Karpas-422 (cell line): ENCODE measurements at regions not wholly inside any gene's neighbourhood (a gene's known extent, or its start where the extent isn't known, plus 50 kb on each side); places are given as distances from the start of the nearest gene placed in this dataset.

Source experiments
- DNase-seq: peaks from one replicate; pipeline ENCODE4 v3.0.0-alpha.2; 2015
- H2AFZ ChIP-seq: fragments of 200-600 bp; sonication (generic); 2 replicates; pipeline ENCODE4 v1.6.1; 2014; ENCODE audit warnings: antibody characterized with exemption, low read length, mixed read lengths
- H3K27ac ChIP-seq: fragments of 200-600 bp; sonication (generic); 2 replicates; pipeline ENCODE4 v1.5.1; 2014; ENCODE audit warnings: mild to moderate bottlenecking, low read length, moderate library complexity
- H3K27me3 ChIP-seq: fragments of 200-600 bp; sonication (generic); 2 replicates; pipeline ENCODE4 v1.6.1; 2014; ENCODE audit warnings: low read length, mixed read lengths
- H3K36me3 ChIP-seq: fragments of 200-600 bp; sonication (generic); 2 replicates; pipeline ENCODE4 v1.6.1; 2014; ENCODE audit warnings: low read length, mixed read lengths; ENCODE audit not compliant: insufficient read depth
- H3K4me1 ChIP-seq: fragments of 200-600 bp; sonication (generic); 2 replicates; pipeline ENCODE4 v1.6.1; 2014; ENCODE audit warnings: mild to moderate bottlenecking, low read length, mixed read lengths
- H3K4me2 ChIP-seq: fragments of 200-600 bp; sonication (generic); 2 replicates; pipeline ENCODE4 v1.6.1; 2014; ENCODE audit warnings: low read length, low read depth, mild to moderate bottlenecking; ENCODE audit not compliant: poor library complexity, severe bottlenecking
- H3K4me3 ChIP-seq: fragments of 200-600 bp; sonication (generic); 2 replicates; pipeline ENCODE4 v1.5.1; 2014; ENCODE audit warnings: mild to moderate bottlenecking, antibody characterized with exemption, low read length, mixed read lengths
- H3K79me2 ChIP-seq: fragments of 200-600 bp; sonication (generic); 2 replicates; pipeline ENCODE4 v1.6.1; 2014; ENCODE audit warnings: mild to moderate bottlenecking, low read length, mixed read lengths
- H3K9ac ChIP-seq: fragments of 200-600 bp; sonication (generic); 2 replicates; pipeline ENCODE4 v1.6.0; 2014; ENCODE audit warnings: low read length
- H3K9me2 ChIP-seq: fragments of 200-600 bp; sonication (generic), shearing (Covaris generic); replicated peaks from 2 replicates; pipeline ENCODE4 v1.6.0; 2014; ENCODE audit warnings: mild to moderate bottlenecking, low read length, moderate library complexity; ENCODE audit not compliant: insufficient read depth
- H3K9me3 ChIP-seq: fragments of 300-700, 200-600 bp; sonication (generic); 2 replicates; pipeline ENCODE4 v1.6.1; 2014; ENCODE audit warnings: low read length, mixed read lengths
- H4K20me1 ChIP-seq: fragments of 200-600 bp; sonication (generic); 2 replicates; pipeline ENCODE4 v1.6.1; 2014; ENCODE audit warnings: mild to moderate bottlenecking, antibody characterized with exemption, low read length, low read depth; ENCODE audit not compliant: insufficient read depth

DNA sequence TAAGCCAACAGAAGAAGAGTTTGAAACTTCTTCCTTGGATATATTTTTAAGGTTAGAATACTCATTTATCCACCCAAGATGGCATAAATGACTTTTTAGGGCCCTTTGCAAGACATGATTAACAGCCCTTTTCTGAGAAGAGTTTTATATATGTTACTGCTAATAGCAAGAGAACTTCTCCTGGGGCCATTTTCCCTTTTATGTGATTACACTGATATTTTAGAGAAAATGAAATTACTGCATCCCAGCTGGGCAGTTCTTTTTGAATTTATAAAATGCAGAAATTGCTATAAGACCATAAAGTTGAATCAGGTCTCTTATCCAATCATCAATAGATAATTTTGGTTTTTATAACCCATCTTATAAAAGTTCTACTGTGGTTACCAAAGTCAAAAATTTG, 161.3 kb upstream of the RFX3 start:
- Histone ChIP-seq H3K36me3 (no peaks in the 10 kb centered on the region), H3K9me2 (no peaks in the 10 kb centered on the region), H3K4me1 (no peaks in the 10 kb centered on the region), H3K4me3 (no peak overlapping the region), H3K9ac (no peak overlapping the region), H3K27me3 (no peaks in the 10 kb centered on the region), H3K9me3 (no peaks in the 10 kb centered on the region), H3K27ac (no peak overlapping the region), H4K20me1 (no peaks in the 10 kb centered on the region), H3K4me2 (no peak overlapping the region), H3K79me2 (no peaks in the 10 kb centered on the region), H2AFZ (no peak overlapping the region)
- no peak for DNase-seq

DNA sequence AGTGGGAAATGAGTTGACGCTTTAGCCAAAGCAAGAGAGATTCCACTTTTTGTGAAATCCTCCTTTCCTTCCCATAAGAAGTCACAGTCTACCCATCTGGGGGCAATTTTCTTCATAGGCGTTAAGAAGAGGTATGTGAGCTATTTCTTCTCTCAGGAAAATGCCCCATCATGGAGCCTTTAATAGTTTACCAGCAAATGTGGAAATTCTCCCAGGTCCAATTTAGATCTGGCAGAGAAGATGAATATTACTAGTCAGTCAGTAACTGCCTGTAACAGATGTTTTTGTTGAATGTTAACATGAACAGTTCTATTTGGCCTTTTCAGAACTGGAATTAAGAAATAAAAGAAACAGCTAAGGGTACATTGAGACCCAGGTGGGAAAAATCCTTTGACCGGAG, 156.4 kb upstream of the RFX3 start:
- Histone ChIP-seq H4K20me1 (no peaks in the 10 kb centered on the region), H3K4me2 (no peak overlapping the region), H3K36me3 (no peaks in the 10 kb centered on the region), H3K9me2 (no peaks in the 10 kb centered on the region), H3K4me1 (peaks cover 6% of the 10 kb centered on the region), H3K4me3 (no peak overlapping the region), H2AFZ (no peak overlapping the region), H3K27ac (no peak overlapping the region), H3K9ac (no peak overlapping the region), H3K27me3 (no peaks in the 10 kb centered on the region), H3K9me3 (no peaks in the 10 kb centered on the region), H3K79me2 (no peaks in the 10 kb centered on the region)
- no peak for DNase-seq

DNA sequence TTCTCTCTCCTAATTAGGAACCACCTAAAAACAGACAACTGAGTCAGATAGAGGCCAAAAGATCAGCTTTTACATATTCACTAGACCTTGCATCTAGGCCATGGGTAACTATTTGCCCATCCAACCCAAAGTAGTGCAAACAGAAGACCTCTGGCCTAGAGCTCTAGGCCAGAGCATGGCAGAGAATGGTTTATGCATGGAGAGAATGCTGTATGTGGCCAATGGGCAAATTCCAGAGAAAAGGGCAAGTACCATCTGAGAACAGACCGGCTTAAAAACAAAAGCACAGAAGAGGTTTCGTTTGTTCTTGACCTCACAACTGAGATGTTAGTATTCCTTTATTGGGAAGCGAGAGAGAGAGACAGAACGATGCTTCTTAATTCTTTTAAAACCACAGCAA, 151.7 kb upstream of the RFX3 start:
- H3K4me3 ChIP-seq: no peak overlapping the region
- H3K4me1 ChIP-seq: peaks cover 6% of the 10 kb centered on the region
- no peak overlapping the region for H3K27ac ChIP-seq
- no peaks in the 10 kb centered on the region for H4K20me1 ChIP-seq
- H3K9me2 ChIP-seq: no peaks in the 10 kb centered on the region
- no peaks in the 10 kb centered on the region for H3K9me3 ChIP-seq
- DNase-seq: no peak
- H2AFZ ChIP-seq: no peak overlapping the region
- H3K9ac ChIP-seq: no peak overlapping the region
- H3K27me3 ChIP-seq: no peaks in the 10 kb centered on the region
- H3K36me3 ChIP-seq: no peaks in the 10 kb centered on the region
- H3K79me2 ChIP-seq: no peaks in the 10 kb centered on the region
- H3K4me2 ChIP-seq: no peak overlapping the region

DNA sequence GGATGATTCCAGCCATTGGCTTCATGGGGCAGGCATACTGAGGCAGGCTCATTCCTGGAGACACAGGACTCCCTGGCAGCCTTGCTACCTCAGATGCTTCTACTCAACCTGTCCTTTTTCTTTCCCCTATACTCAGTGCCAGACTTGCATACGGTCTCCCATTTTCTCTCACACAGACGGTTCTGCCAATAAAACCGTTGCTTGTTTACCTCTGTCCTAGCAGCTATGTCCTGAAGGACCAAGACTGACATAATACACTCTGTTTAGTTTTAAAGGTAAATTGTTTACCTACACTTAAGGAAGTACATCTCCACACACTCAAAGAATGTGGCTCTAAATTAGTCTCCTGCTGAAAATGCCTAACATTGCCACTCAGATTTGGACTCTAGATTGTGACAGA, 151.0 kb upstream of the RFX3 start:
- no peaks in the 10 kb centered on the region for H4K20me1 ChIP-seq
- no peak for DNase-seq
- no peak overlapping the region for H3K4me3 ChIP-seq
- H3K4me2 ChIP-seq: no peak overlapping the region
- H3K4me1 ChIP-seq: peaks cover 6% of the 10 kb centered on the region
- no peaks in the 10 kb centered on the region for H3K27me3 ChIP-seq
- H3K9me2 ChIP-seq: no peaks in the 10 kb centered on the region
- H3K9ac ChIP-seq: no peak overlapping the region
- no peaks in the 10 kb centered on the region for H3K79me2 ChIP-seq
- H3K9me3 ChIP-seq: no peaks in the 10 kb centered on the region
- no peak overlapping the region for H3K27ac ChIP-seq
- H3K36me3 ChIP-seq: no peaks in the 10 kb centered on the region
- no peak overlapping the region for H2AFZ ChIP-seq

DNA sequence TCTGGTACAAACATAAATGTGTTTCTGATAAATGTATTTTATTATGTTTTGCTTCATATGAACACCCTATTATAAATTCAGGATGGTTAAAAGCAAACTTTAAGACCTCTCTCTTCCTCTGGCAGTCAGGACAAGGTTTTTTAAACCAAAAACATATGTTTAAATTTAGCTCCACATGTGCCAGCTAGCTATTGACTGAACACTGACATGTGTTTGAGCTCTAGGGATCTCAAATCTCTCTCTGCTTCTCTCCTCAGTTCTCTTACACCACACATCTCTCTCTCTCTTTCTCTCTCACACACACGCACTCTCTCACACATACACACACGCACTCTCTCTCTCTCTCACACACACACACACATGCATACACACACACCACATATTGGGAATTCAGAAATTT, 150.1 kb upstream of the RFX3 start:
- Histone ChIP-seq H2AFZ (no peak overlapping the region), H3K4me3 (no peak overlapping the region), H3K9ac (no peak overlapping the region), H3K79me2 (no peaks in the 10 kb centered on the region), H3K9me3 (no peaks in the 10 kb centered on the region), H3K4me1 (peaks cover 6% of the 10 kb centered on the region), H3K27me3 (no peaks in the 10 kb centered on the region), H3K4me2 (no peak overlapping the region), H3K27ac (no peak overlapping the region), H3K36me3 (no peaks in the 10 kb centered on the region), H4K20me1 (no peaks in the 10 kb centered on the region), H3K9me2 (no peaks in the 10 kb centered on the region)
- DNase-seq: no peak

DNA sequence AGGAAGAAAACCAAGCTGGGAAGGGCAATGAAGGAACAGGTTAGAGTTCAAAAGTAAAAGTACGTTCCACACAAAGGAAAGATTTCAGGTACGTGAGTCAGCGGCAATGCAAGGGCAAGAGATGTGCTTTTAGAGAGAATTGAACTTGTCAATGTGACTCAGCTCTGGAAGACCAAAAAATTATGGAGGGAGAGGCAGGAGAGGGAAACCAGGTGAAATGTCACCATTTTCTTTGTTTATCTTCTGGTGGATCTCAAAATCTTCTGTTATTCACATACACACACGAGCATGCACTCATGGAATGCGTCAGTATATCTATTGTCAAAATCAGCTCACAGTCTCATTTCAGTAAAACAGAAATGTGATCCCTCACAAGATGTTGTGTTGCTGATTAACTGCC, 148.8 kb upstream of the RFX3 start:
- Histone ChIP-seq H3K36me3 (no peaks in the 10 kb centered on the region), H3K79me2 (no peaks in the 10 kb centered on the region), H3K4me3 (no peak overlapping the region), H3K9ac (no peak overlapping the region), H3K27me3 (no peaks in the 10 kb centered on the region), H3K9me3 (no peaks in the 10 kb centered on the region), H3K9me2 (no peaks in the 10 kb centered on the region), H3K4me1 (peaks cover 6% of the 10 kb centered on the region), H3K4me2 (no peak overlapping the region), H3K27ac (no peak overlapping the region), H2AFZ (no peak overlapping the region), H4K20me1 (no peaks in the 10 kb centered on the region)
- DNase-seq: no peak

DNA sequence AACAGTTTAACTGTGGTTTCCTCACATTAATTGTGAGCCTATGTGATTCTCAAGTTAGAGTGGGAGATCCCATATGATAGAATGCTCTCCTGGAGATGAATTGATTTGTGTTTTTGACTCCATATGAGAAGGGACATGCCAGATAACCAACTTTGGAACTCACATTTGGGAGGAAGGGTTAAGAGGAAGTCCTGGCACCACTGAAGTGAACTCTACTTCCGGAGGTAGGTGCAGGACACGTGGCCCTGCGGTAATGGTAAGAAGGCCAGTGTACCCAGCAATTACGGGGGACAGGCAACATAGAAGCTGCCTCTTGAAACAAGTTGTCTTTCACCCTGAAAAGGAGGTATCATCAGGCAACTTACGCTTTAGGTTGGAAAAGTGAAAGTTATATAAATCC, 146.6 kb upstream of the RFX3 start:
- no peaks in the 10 kb centered on the region for H4K20me1 ChIP-seq
- H3K27me3 ChIP-seq: no peaks in the 10 kb centered on the region
- no peak overlapping the region for H3K4me2 ChIP-seq
- DNase-seq: no peak
- H3K36me3 ChIP-seq: no peaks in the 10 kb centered on the region
- H3K9me2 ChIP-seq: no peaks in the 10 kb centered on the region
- H3K79me2 ChIP-seq: no peaks in the 10 kb centered on the region
- no peak overlapping the region for H3K4me3 ChIP-seq
- no peak overlapping the region for H3K9ac ChIP-seq
- no peak overlapping the region for H3K27ac ChIP-seq
- no peaks in the 10 kb centered on the region for H3K4me1 ChIP-seq
- no peaks in the 10 kb centered on the region for H3K9me3 ChIP-seq
- no peak overlapping the region for H2AFZ ChIP-seq

DNA sequence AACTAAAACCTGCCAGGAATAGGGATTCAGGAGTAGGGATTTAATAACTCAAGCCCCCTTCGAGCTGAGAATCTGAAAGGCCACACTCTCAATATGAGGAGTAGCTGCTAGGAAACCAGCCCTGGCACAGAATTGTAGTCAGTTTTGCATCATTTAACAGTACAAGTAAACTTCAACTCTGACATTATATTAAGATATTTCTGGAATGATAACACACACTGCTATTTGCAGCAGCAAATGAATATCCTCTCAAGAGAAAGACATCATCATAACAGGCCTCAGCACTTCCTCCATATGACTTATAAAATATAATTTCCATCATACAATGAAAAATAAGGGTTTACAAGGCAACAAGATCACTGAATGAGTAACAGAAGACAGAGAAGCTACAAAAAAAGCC, 138.2 kb upstream of the RFX3 start:
- Histone ChIP-seq H3K36me3 (no peaks in the 10 kb centered on the region), H3K4me2 (no peak overlapping the region), H3K79me2 (no peaks in the 10 kb centered on the region), H3K4me3 (no peak overlapping the region), H3K9me3 (no peaks in the 10 kb centered on the region), H4K20me1 (no peaks in the 10 kb centered on the region), H3K9me2 (no peaks in the 10 kb centered on the region), H3K4me1 (no peaks in the 10 kb centered on the region), H3K27me3 (no peaks in the 10 kb centered on the region), H2AFZ (no peak overlapping the region), H3K9ac (no peak overlapping the region), H3K27ac (no peak overlapping the region)
- DNase-seq: no peak

DNA sequence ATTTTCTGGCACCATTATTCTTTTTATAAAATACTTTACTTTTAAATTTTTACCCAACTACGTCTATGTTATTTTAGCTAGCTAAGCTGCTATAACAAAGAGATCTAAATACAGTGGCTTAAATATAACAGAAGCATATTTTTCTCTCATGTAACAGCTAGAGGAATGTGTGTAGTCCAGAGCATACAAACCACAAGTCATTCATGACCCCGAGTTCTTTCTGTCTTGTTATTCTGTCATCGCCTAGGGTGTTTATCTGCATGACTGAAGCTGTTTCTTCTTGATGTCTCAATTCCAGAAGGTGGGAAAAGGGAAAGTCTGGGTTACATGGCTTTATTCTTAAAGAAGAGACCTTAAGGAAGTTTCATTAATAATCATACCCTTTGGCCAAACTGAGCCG, 136.9 kb upstream of the RFX3 start:
- Histone ChIP-seq H3K79me2 (no peaks in the 10 kb centered on the region), H2AFZ (no peak overlapping the region), H3K9ac (no peak overlapping the region), H3K4me1 (no peaks in the 10 kb centered on the region), H3K9me3 (no peaks in the 10 kb centered on the region), H3K4me2 (no peak overlapping the region), H3K27ac (no peak overlapping the region), H3K9me2 (no peaks in the 10 kb centered on the region), H3K4me3 (no peak overlapping the region), H4K20me1 (no peaks in the 10 kb centered on the region), H3K36me3 (no peaks in the 10 kb centered on the region), H3K27me3 (no peaks in the 10 kb centered on the region)
- DNase-seq: no peak
